HG03039 (cell line): ENCODE measurements at regions not wholly inside any gene's neighbourhood (a gene's known extent, or its start where the extent isn't known, plus 50 kb on each side); places are given as distances from the start of the nearest gene placed in this dataset.

Experiments used
- ATAC-seq: cut with Tn5 transposase; IDR thresholded peaks from one replicate; pipeline ENCODE4 v1.9.1; 2021; ENCODE audit warnings: mild to moderate bottlenecking, moderate library complexity; ENCODE audit not compliant: unreplicated experiment

DNA sequence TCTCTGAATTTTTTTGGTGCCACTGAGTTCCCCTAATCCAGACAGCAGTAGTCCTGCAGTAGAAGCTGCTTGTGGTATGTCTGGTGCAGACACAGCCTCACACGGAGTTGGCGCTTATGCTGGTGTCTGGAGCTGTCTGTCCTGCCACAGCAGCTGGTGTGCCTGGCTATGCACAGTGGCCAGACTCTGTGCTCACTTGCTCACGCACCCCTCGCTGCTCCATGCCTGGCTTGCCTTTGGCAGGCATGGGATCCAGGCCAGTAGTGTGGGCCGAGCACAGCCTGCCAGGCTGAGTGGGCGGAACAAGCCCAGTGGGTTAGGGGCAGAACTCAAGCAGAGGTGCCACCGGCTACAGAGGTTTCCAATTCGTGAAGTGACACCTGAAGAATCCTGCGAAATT lies 845.9 kb upstream of the PCDH9 start:
- no peak for ATAC-seq

DNA sequence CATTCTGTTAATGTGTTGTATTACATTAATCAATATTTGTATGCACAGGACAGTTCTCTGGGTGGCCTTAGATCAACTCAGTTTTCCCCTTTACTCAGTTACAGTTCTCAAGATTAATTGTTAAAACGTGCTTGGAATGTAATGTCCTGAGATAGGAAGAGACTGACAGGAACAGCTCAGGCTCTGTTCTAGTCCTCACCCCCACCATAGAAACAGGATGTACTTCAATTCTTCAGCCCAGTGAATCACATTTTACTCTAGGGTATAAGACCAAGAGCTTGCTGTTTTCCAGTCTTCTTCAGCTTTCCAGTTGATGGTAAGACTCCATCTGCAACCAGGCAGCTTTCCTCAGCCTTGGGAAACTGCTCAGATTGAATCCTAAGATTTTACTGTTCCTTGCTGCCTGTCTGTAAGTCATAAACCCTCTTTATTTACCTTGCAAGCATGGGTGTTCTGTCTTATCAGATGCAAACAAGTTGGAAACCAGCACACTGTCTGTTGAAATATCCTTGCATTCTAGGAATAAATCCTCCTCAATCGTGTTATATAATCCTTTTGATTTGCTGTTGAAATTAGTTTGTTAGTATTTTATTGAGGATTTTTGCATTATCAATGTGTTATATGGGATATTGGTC lies 836.9 kb upstream of the PCDH9 start:
- no peak for ATAC-seq

DNA sequence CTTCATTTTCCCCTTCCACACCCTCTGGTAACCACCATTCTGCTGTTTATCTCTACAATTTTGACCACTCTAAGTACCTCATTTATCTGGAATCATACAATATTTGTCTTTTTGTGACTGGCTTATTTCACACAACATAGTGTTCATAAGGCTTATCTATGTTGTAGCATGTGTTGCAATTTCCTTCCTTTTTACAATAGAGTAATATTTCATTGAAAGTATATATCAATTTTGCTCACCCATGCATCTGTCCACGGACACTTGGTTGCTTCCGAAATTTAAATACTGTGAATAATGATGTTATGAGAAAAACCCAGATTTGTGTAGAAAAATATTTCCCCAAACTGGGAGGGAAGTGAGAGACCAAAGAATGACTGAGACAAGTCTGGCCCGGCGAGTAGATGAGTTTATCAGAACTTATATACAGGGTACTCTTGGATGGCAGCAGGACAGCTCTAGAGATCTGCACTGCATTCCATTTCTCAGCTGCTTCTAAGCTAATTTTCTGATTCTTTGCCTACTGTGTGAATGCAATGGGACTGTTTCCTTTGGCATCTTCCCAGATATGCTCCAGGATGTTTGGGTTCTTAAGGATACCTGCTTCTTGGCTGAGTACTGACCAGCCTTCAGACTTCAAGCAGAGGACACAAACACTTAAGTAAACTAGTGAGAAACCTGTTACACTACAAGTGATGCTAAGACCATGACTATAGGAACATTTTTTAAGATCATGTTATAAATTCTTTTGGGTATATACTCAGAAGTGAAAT lies 834.0 kb upstream of the PCDH9 start:
- ATAC-seq = no peak

DNA sequence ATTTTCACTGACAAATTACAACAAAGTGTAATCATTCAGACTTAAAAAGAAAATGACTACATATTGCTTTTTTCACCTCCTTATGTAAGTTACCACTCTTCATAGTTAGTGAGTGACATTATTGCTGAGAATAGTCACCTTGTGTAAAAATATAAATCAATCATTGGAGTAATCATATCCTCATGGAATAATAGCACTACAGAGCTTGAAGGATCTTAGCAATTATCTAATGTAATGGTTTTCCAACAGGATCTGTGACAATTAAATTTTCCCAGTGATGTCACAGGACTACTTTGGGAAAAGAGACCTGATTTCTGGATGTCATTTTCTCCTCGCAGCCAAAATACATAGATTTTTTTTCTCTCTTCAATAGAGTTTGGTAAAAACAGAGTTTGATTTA lies 833.0 kb upstream of the PCDH9 start:
- ATAC-seq = no peak

DNA sequence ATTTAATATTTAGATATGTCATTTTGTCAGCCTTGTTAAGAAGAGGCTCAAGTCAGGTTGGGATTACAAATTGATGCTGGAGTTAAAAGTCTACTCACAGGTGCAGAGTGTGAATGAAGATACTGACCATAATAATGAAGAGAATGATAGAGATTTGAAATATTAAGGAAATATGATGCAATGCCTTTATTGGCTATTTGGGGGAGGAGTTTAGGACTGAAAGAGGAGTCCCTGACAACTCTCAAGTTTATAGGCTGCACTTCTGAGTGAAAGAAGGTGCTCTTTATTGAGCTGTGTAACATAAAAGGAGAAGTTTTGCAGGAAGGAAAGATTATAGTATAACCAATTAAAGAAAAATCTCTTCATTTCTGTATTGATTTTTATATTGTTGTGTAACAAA lies 827.7 kb upstream of the PCDH9 start:
- no peak for ATAC-seq

DNA sequence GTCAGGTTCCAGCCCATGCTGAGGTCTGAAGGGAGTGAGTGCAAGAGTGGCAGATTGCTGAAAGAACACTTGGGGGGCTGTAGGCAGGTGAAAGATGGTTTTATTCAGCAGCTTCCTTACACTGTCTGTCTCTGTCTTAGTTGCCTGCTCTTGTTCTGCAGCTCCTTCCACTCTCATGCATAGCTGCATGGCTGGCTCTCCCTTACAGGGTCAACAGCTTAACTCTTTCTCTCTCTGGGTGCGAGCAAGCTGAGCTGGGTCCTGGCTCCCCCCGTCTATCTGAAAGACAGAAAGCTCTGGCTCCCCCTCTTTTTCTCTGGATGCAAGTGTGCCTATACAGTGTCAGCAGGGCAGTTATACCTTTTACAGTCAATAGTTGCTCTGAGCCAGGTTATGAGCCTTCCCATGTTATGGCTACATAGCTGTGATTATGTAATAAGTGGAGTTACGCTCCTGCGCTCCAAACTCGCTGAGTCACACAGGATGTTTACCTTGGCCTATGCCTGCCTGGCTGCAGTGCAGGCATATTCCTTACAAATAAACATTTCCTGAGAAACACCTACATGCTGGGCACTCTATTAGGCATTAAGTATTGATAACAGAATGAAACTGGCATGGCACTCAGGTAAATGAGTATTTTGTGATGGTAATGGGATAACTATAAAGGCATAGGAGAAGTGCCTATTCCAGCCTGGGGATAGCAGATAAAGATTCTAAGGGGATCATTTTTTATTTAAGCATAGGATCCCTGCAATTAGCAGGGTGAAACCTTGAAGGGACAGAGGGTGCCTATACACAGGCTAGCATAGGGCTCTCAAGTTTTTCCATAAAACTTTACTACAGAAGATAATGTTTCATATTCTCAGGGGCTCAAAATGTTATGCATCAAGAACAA lies 826.9 kb upstream of the PCDH9 start:
- no peak for ATAC-seq

DNA sequence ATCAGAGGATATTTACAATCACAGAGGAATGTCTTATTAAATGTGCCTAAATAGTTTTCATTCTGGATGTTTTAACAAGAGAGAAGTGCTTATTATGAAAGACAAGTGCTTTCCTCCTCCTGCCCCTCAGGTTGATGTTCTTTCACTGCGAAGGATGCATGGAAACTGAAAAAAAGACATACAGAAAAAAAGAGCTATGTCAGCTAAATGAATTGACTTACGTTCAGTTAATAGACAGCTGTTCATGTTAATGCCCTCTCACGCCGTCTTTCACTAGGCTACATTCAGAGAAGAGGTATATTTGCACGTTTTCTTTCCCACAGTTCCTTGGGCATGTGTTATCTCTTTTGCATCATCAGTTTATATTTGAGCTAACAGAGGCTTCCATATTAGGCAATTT lies 821.8 kb upstream of the PCDH9 start:
- no peak for ATAC-seq

DNA sequence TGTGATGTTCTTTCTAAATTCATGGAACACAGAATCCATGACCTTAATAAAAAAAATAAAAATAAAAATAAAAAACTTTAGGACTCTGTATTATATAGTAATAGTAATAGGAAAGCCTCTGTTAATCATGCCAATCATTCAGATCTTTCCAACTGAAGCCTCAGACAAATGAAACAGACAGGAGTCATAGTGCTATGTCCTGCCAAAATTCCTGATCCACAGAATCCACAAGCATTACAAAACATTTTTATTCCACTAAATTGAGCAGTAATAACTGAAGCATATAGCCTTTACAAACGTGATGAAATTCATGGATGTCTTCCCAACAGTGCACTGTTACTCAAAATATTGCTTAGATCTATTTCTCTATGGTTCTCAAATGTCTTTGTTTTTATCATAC lies 820.6 kb upstream of the PCDH9 start:
- ATAC-seq = no peak

DNA sequence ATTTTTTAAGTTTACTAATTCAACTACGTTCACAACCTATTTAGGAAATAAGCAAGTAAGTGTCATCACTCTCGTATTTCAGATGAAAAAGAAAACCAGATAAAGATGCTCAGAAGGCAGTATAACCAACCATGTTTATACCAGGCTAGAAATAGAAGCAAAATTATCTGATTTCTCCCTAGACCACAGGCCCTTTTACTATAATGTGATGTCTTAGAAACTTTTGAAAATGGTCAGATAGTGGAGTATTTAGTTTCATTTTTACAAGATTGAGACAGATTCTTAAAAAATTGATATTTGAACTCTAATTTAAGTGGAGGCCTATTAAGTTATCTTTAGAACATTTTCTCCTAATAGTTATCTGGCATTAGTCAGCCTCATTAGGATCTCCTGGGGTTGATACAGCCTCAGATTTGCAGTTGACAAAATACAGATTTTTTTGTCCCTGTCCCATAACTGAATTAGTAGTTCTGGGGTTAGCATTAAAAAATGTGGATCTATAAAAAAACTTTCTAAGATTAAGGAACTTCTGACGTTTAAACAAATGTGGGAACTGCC lies 818.7 kb upstream of the PCDH9 start:
- no peak for ATAC-seq

DNA sequence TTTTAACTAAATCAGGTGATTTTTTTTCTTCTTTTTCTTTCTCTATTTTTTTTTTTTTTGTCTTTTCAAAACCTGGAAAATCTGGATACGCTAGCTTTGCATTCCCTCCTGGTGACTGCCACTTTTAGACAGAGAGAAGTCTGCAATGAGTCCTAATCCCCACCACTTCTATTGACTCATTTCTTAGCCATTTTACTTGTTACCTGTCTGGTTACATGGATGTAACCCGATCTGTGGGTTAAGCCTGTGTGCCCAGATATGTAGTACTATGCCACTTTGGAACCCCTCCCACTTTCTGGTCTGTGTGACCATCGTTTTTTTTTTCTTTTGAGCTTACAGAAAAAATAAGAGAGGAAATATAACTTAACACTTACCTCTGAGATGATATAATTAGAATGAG lies 817.8 kb upstream of the PCDH9 start:
- no peak for ATAC-seq

DNA sequence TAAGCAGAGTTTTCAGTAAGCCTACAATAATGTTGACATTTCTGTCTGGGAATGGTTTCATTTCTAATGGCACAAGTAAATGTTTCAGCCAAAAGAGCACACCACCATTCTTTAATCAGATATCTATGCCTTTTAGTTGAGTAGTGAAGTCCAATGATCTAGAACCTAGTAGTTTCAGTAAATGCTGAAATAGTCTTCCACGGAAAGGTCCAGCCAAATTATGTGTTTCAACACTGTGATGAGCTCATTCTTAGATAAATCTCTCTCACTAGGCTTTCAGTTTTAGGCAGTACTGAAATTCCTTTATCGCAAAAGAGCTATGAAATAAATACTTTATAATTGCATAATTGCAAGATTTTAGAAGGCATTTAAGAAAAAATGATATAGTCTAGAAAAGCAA lies 816.8 kb upstream of the PCDH9 start:
- ATAC-seq = no peak

DNA sequence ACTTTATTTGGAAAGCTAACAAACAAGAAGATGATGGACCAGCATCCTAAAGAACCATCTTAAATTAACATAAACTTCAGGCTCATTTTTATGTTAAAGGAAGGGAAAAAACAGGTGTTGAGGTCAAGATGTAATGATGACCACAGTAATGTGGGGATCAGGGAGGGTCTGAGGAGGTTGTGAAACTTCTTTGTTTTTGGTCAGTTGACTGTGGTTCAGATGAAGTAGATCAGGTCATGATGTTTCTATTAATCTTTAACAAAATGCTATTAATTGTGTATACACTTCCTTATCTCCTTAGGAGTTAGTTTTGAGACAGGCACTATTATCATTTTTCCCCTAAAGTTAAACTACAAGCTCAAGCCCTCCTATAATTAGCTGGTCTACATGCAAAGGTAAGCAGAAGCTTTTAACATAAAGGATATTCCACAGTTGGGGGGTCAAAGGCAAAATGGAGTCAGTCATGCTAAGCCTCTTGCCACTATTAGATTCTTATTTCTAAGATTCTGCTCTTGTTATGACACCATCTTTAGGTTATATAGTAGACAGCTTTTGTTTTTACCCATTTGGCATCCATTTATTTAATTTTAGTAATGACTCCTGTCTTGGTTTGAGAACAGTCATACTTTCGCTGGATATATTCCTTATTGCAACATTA lies 800.1 kb upstream of the PCDH9 start:
- ATAC-seq = no peak

DNA sequence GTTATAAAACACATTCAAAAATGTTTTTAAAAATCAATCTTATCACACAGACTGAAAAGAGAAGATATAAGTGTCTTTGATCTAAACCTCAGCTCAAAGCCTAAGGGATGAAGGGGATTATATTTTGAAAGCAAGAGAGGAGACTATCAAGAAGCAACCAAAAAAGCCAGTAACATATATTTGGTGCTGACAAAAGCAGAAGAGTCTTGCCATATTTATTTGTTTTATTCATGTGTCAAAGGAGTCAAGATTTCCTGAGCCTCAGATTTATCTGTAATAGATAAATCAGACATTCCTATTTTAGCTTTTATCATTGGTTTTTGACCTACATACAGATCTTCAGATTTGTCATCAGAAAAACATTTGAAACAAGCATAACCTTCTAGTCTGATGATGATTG lies 798.6 kb upstream of the PCDH9 start:
- ATAC-seq = no peak

DNA sequence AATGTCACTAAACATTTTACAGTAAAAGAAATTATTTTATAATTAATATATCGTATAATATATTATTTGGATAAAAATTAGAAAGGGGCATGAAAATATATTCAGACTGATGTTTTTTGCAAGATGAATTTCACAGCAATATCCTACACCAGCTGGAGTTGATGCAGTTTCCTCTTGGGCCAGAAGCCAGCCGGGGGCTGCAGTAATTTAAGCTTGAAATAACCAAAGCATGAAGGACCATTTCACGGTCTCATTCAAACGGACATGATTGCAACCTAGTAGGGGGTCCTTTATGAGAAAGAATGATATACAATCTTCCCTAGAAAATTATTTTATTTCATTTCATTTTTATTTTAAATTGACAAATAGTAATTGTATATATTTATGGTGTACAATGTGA lies 797.2 kb upstream of the PCDH9 start:
- no peak for ATAC-seq

DNA sequence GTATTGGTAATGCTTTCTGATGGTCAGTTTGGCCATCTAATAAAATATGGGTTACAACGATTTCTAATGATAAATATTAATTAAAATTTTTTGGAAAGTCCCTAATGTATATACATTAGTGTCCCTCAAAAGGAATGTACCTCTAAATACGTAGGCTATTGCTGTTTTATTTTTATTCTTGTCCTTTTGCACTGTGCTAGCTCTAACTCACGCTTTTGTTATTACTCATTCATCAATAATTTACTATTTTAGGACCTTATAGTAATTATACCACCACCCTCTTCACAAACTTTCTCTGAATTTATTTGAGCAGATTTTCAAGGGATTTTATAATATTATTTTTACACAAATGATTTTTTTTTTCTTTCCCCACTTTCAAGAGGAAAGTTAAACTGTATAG lies 795.9 kb upstream of the PCDH9 start:
- ATAC-seq = no peak

DNA sequence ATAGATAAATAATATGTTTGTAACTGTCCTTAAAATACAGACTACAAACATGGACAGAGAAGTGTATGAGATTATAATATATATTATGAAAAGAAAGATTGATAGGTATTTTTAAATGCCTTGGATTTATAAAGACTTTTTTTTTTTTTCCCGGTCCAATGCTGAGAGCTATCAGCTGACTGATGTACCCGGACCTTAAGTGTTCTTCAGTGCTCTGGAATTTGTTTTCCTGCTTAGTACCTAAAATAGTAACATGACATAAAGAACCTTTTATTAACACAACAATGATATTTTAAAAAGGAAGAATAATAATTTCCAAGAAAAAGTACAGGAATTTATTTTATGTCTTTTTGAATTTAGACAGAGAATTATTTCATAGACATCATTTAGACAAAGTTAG lies 795.5 kb upstream of the PCDH9 start:
- ATAC-seq = no peak

DNA sequence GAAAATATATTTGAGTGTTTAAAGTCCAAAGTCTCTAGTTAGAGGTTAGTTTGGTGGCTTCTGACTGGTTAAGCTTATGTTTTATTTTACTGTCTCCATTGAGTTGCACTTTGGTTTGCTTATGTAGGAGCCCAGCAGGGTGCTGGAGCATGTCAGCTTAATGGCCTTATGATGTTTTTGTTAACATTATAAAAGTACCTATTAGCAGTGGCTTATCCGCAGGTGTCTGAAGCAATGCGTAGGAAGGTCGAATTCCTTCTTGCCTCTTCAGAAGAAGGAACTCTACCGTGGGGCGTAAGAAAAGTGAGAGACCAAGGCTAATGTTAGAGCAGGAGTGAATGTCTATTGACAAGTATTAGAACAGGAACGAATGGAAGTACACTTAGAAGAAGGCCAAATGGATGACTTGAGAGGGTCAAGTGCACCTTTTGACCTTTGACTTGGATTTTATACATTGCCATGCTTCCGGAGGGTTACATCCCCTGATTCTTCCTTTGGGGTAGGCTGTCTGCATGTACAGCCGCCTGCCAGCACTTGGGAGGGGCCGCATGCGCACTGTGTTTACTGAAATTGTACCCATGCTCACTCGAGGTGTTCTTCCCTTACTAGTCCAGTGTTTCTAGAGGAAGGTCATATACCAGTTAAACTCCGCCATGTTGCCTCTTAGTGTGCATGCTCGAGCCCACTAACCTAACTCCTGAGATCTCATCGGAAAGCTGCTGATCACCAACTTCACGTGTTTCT lies 793.9 kb upstream of the PCDH9 start:
- ATAC-seq = no peak

DNA sequence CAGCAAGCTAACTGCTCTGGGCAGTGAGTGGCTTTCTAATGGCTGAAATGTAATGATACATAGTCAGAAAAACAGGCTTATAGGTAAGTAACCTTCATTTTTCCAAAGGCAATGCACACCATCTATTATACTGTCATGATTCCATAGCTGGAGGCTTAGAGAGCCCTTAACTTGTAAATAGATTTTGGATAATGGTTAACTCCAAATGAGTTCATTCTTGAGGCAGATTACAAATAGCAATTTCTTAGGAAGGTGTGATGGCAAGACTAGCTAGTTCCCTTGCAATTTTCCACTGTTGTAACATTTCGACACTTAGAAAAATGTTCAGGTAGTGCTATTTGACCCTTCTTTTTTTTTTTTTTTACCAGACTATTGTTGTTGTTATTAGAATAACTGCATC lies 789.8 kb upstream of the PCDH9 start:
- ATAC-seq = no peak

DNA sequence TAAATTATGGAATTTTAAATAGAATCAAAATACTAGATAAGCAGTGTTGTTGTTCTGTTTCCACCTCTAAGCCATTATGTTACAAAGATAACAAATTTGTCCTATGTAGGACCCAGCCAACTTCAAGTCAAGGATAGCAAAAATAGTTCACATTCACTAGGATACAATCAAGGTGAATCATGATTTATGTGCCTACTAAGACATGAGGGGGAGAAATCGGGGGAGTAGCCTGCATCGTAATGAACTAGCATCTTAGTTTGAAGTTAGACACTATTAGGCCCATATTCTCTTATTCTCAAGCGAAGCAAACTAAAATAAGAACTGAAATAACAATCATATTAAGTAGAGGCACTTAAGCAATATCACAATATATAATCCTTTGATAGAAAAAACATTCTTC lies 779.4 kb upstream of the PCDH9 start:
- no peak for ATAC-seq

DNA sequence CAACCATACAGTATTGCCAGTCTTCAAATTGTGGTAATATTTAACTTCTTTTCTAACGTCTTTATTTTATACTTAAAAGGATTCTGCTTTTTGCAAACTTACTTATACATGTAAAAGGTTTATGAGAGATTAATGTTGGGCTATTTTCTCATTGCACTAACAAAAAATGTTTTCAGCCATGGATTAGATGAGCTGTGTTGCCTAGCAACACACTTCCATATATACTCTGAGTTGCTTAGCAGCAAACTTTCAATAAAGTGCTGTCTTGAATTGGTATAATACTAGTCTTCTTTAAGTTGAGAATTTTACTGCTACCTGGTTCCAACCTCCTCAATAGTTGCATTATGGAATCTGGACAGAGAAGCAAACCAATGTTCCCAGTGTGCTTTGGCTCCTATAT lies 777.4 kb upstream of the PCDH9 start:
- no peak for ATAC-seq
